ENCODE measurements at regions not wholly inside any gene's neighbourhood (a gene's known extent, or its start where the extent isn't known, plus 50 kb on each side); places are given as distances from the start of the nearest gene placed in this dataset.
A peak's percentile ranks its signal among the peaks of the same experiment; 100 is the strongest.
"Not testable (repeated sequence)": the region's sequence is repeated elsewhere in the genome, so short reads cannot be mapped to it uniquely, and the experiment has no call there.

DNA sequence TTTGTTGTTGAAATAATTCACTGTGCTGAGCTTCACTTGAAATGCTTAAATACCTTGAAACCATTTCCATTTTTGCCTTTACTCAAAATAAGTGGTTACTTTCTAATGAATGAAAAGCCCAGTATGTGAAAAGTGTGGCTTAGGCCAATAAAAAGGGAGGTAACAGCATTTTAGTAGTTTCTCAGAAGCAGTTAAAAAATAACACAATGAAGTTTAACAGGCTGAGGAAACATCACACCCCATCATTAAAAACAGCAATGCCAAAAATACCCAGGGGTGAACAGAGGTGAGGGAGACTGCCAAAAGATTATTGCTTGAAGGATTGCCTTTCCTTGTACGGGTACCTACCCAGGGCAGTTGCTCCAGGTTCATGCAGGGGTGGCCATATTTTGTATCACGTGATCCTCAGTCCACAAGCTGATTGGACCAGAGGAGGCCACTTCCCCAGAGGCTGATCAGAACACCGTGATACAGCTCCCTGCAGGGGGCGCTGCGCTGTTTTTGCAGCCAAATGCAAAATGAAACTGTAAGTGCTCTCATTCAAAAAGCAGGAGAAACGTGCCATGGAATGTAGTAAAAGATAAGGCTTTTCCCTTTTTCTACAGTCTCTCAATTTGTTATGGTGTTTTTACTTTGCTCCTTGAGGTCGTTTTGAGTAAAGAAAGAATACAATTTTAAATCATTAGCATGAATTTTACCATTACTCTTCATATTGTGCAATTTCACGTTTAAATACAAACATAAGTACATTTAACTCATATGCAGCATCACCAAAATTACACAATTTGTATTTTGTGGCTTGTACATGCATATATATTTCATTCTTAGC is 70.2 kb upstream of the SH3BP4 start:
- no peaks in the 10 kb centered on the region for H3K9me3 ChIP-seq
- H3K36me3 ChIP-seq, result no peaks in the 10 kb centered on the region
- intact Hi-C loops (cut with DNase I), result no loop called here
- TF ChIP-seq, protein P1, sequence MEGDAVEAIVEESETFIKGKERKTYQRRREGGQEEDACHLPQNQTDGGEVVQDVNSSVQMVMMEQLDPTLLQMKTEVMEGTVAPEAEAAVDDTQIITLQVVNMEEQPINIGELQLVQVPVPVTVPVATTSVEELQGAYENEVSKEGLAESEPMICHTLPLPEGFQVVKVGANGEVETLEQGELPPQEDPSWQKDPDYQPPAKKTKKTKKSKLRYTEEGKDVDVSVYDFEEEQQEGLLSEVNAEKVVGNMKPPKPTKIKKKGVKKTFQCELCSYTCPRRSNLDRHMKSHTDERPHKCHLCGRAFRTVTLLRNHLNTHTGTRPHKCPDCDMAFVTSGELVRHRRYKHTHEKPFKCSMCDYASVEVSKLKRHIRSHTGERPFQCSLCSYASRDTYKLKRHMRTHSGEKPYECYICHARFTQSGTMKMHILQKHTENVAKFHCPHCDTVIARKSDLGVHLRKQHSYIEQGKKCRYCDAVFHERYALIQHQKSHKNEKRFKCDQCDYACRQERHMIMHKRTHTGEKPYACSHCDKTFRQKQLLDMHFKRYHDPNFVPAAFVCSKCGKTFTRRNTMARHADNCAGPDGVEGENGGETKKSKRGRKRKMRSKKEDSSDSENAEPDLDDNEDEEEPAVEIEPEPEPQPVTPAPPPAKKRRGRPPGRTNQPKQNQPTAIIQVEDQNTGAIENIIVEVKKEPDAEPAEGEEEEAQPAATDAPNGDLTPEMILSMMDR (IDR thresholded peaks at IDR 0.05), result peak; percentile 64 to 72
- H3K4me3 ChIP-seq, result no peak overlapping the region
- H3K27ac ChIP-seq, result no peak overlapping the region
- no peaks in the 10 kb centered on the region for H3K27me3 ChIP-seq
- peak; percentile 77 to 92 (median 80) for DNase-seq
- peak; percentile 95 for ATAC-seq
- H3K4me1 ChIP-seq, result no peaks in the 10 kb centered on the region

DNA sequence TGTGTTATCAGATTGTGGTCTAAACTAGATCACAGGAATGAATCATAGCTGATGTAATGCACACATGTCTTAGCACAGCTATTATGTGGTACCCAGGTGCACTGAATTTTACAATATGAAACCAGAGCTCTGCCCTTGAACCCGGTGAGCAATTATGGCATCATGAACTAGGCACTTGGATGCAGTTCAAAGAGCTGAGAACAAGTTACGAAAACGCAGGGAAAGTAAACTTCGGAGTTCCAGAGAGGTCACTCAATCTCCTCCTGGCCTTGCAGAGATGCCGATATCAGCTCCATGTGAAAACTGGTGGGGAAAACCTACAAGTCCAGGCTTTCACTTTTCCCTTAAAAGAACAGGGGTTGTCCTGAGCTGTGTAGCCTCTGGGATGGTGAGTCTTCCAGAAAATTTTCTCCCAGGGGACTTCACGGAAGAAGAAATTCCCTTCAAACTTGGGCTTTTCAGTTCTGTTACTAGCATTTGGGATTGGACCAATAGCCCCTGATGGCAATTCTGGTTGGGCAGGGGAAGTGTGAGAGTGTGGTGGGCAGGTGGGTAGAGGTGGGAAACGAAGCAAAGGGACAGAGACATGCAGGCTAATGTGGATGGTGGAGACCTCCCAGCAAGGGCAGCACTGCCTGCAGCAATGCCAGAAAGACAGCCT is 71.1 kb upstream of the SH3BP4 start:
- DNase-seq, result no peak
- intact Hi-C loops (cut with DNase I), result no loop called here

DNA sequence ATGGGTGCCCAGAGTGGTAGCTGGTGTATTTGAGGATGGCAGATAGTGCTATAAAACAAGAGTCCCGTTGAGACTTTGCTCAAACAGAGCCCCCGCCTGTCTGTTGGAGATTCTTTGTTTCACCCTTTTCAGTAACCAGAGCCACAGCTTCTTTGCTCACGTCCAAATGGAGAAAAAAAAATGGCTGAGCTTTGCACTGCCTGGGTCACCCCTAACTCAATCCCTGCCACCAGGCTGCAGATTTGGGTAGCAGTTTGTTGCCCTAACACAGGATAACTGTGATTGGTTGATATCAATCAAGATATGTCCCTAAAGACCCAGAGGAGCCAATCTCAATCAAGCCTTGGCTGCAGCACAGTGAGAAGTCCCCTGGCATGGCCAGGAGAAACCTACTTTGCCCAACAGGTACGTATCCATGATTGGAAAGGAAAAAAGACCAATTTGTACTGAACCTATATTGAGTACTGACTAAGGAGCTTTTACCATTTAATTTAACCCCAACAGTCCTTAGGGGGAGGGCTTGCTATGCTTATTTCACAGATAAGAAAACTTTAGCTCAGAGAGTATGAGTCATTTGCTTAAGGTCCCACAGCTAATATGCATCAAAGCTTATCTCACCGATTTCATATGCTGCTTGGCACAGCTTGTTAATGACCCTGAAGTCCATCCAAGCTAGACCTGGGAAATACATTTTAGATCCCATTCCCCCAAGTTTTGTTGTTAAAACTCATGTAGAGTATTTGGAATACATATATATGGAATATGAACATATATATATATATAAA is 72.0 kb upstream of the SH3BP4 start:
- H3K9me3 ChIP-seq, result no peaks in the 10 kb centered on the region
- no peak overlapping the region for H3K27ac ChIP-seq
- no peaks in the 10 kb centered on the region for H3K36me3 ChIP-seq
- intact Hi-C loops (cut with DNase I), result no loop called here
- TF ChIP-seq, protein P1 (IDR thresholded peaks at IDR 0.05), result no peak
- no peaks in the 10 kb centered on the region for H3K4me1 ChIP-seq
- ATAC-seq, result no peak
- H3K4me3 ChIP-seq, result no peak overlapping the region
- no peaks in the 10 kb centered on the region for H3K27me3 ChIP-seq
- no peak for DNase-seq

More for the DNA sequence above, 71.1 kb upstream of the SH3BP4 start:
- TF ChIP-seq, protein P1 (IDR thresholded peaks at IDR 0.05), result no peak
- Histone ChIP-seq H3K27ac (no peak overlapping the region), H3K36me3 (no peaks in the 10 kb centered on the region), H3K4me3 (no peak overlapping the region), H3K4me1 (no peaks in the 10 kb centered on the region), H3K27me3 (no peaks in the 10 kb centered on the region), H3K9me3 (no peaks in the 10 kb centered on the region)
- ATAC-seq, result peak; percentile 52

DNA sequence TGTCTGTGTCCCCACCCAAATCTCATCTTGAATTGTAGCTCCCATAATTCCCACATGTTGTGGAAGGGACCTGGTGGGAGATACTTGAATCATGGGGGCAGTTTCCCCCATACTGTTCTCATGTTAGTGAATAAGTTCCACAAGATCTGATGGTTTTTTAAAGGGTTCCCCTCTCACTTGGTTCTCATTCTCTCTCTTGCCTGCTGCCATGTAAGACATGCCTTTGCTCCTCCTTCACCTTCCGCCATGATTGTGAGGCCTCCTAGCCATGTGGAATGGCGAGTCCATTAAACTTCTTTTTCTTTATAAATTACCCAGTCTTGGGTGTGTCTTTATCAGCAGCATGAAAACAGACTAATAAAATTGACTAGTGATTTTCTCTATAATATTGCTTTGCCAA is 75.2 kb upstream of the SH3BP4 start:
- ATAC-seq; H3K4me1 ChIP-seq; H3K36me3 ChIP-seq; H3K9me3 ChIP-seq; H3K27ac ChIP-seq; intact Hi-C loops (cut with DNase I); H3K27me3 ChIP-seq; DNase-seq; H3K4me3 ChIP-seq: not testable (repeated sequence)

DNA sequence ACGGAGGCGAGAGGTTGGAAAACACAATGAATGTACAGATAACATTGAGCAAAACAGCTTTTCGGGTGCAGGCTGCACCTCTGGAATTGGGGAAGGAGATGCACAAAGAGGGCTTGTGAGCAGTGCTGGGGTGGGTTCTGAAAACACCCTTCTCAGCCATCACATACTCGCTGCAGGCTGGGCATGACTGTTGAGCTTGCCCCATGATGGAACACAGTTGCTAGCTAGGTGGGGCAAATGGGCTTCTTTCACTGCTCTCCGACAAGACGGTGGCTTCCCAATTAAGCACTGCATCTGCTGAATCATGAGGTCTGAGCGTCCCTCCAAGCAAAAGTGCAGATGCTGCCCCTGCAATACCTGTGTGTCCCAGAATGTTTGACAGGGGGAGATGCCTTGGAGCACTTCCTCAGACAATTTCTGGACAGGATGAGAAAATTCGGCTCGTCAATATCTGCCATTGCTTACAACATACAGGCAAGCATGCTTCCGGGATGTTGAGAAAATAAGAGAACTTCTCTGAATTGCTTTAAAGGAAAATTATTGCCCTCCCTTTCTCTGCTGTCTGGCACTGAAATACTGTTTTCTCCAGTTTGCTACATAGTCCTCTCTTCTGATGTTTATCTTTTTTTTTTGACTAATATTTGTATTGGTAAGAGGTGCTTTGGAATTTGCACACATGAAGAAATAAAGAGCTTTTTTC is 77.3 kb upstream of the SH3BP4 start:
- H3K9me3 ChIP-seq, result no peaks in the 10 kb centered on the region
- no peaks in the 10 kb centered on the region for H3K27me3 ChIP-seq
- no peak for ATAC-seq
- DNase-seq, result no peak
- no peak overlapping the region for H3K4me3 ChIP-seq
- intact Hi-C loops (cut with DNase I), result no loop called here
- no peak overlapping the region for H3K27ac ChIP-seq
- no peaks in the 10 kb centered on the region for H3K36me3 ChIP-seq
- H3K4me1 ChIP-seq, result no peaks in the 10 kb centered on the region
- TF ChIP-seq, protein P1 (IDR thresholded peaks at IDR 0.05), result no peak

All from left lung (tissue), 4 donors.